HCT116 (cell line): ENCODE measurements at regions not wholly inside any gene's neighbourhood (a gene's known extent, or its start where the extent isn't known, plus 50 kb on each side); places are given as distances from the start of the nearest gene placed in this dataset.

Source experiments
- ATAC-seq: fragments of 200-7000 bp; cut with Tn5 transposase; 2 replicates; pipeline ENCODE4 v1.9.1; 2020; ENCODE audit warnings: mild to moderate bottlenecking, moderate library complexity
- BruUV-seq: library from RNA; stranded (reverse); fragments of 400-500 nt; replicated peaks from 2 replicates; lab custom pipeline; 2021; lab: Mats Ljungman, UMichigan
- CTCF ChIA-PET: fragments of 300-600 bp; sonication (Branson Sonifier 250); formaldehyde crosslinking; loops from one replicate; lab custom pipeline; 2021; ENCODE audit warnings: antibody characterized with exemption; lab: Charles Lee
- POLR2A ChIA-PET: fragments of 300-600, 350-600 bp; sonication (Branson Sonifier 250); formaldehyde crosslinking; loops from one replicate; lab custom pipeline; 2021; ENCODE audit warnings: antibody characterized with exemption; lab: Charles Lee
- RAD21 ChIA-PET, 2 experiments: fragments of 300-600 bp; sonication (Branson Sonifier 250); formaldehyde crosslinking; loops; one replicate each; lab custom pipeline; 2023; ENCODE audit warnings: low total read pairs in 2 of 2; ENCODE audit not compliant: uncharacterized antibody in 2 of 2, unreplicated experiment in 2 of 2, low non-redundant PET in 1 of 2; lab: Charles Lee
- DNase-seq: peaks from one replicate; pipeline ENCODE4 v3.0.0-alpha.2; 2010; ENCODE audit warnings: low read depth, low spot score
- H2AFZ ChIP-seq: fragments of 200-600 bp; shearing (Covaris generic), sonication (generic); 2 replicates; pipeline ENCODE4 v1.6.1; 2017; ENCODE audit warnings: low read depth, mixed run types, mixed read lengths, antibody characterized with exemption, low read length; ENCODE audit not compliant: poor library complexity, severe bottlenecking
- H3K27ac ChIP-seq: 2 replicates; pipeline ENCODE4 v1.5.1; 2012; ENCODE audit warnings: low read depth, low read length
- H3K27me3 ChIP-seq: fragments of 200-600 bp; sonication (generic); 2 replicates; pipeline ENCODE4 v1.6.1; 2016; ENCODE audit warnings: mixed run types, low read length, mixed read lengths; ENCODE audit not compliant: insufficient read depth
- H3K36me3 ChIP-seq, 2 experiments: fragments of 200-500 bp in 1 of 2; fragments of 200-600 bp in 1 of 2; sonication (Bioruptor generic) in 1 of 2; sonication (generic) in 1 of 2; 2 replicates each; pipeline versions ENCODE4 v1.5.1 to v1.6.1; 2014 to 2016; ENCODE audit warnings: low read length in 2 of 2, inconsistent platforms in 1 of 2, mixed read lengths in 1 of 2, mixed run types in 1 of 2; ENCODE audit not compliant: insufficient read depth in 2 of 2, control insufficient read depth in 1 of 2
- H3K4me1 ChIP-seq, 2 experiments: fragments of 200-600 bp in 1 of 2; sonication (generic) in 1 of 2; 2 replicates each; pipeline versions ENCODE4 v1.5.1 to v1.6.1; 2012 to 2017; ENCODE audit warnings: low read length in 2 of 2, inconsistent platforms in 1 of 2, mild to moderate bottlenecking in 1 of 2, mixed read lengths in 1 of 2, mixed run types in 1 of 2, moderate library complexity in 1 of 2; ENCODE audit not compliant: insufficient read depth in 2 of 2, control insufficient read depth in 1 of 2
- H3K4me2 ChIP-seq: fragments of 200-600 bp; sonication (generic); 2 replicates; pipeline ENCODE4 v1.6.1; 2017; ENCODE audit warnings: mixed run types, low read length, mixed read lengths
- H3K4me3 ChIP-seq, 2 experiments: fragments of 200-600 bp in 1 of 2; sonication (generic) in 1 of 2; replicated peaks in 1 of 2; 2 replicates each; pipeline ENCODE4 v1.5.1; 2011 to 2016; ENCODE audit warnings: low read length in 2 of 2, control low read depth in 1 of 2, low read depth in 1 of 2, mild to moderate bottlenecking in 1 of 2, mixed read lengths in 1 of 2, mixed run types in 1 of 2
- H3K79me2 ChIP-seq: fragments of 200-600 bp; sonication (generic); 2 replicates; pipeline ENCODE4 v1.6.1; 2017; ENCODE audit warnings: mild to moderate bottlenecking, mixed run types, low read length, moderate library complexity, mixed read lengths; ENCODE audit not compliant: insufficient read depth
- H3K9ac ChIP-seq: fragments of 200-600 bp; sonication (generic); 2 replicates; pipeline ENCODE4 v1.6.1; 2016; ENCODE audit warnings: low read length, mixed read lengths
- H3K9me2 ChIP-seq: fragments of 200-600 bp; sonication (generic), shearing (Covaris generic); 2 replicates; pipeline ENCODE4 v1.6.1; 2017; ENCODE audit warnings: mixed run types, mild to moderate bottlenecking, moderate library complexity; ENCODE audit not compliant: insufficient read depth
- H3K9me3 ChIP-seq, 2 experiments: fragments of 200-500 bp in 1 of 2; fragments of 200-600 bp in 1 of 2; sonication (Bioruptor generic) in 1 of 2; sonication (generic) in 1 of 2; 2 replicates each; pipeline ENCODE4 v1.6.1; 2014 to 2017; ENCODE audit warnings: low read length in 2 of 2, mixed read lengths in 2 of 2, inconsistent platforms in 1 of 2, low read depth in 1 of 2, mild to moderate bottlenecking in 1 of 2, mixed run types in 1 of 2, moderate library complexity in 1 of 2; ENCODE audit not compliant: control insufficient read depth in 1 of 2, insufficient read depth in 1 of 2
- H4K20me1 ChIP-seq: fragments of 200-600 bp; sonication (generic), shearing (Covaris generic); 2 replicates; pipeline ENCODE4 v1.6.1; 2017; ENCODE audit warnings: mixed run types, mild to moderate bottlenecking, moderate library complexity; ENCODE audit not compliant: insufficient read depth
- ATF3 ChIP-seq: IDR thresholded peaks from 2 replicates; pipeline ENCODE4 v1.6.1; 2012
- EZH2phosphoT487 ChIP-seq: fragments of 200-600 bp; IDR thresholded peaks from 2 replicates; pipeline ENCODE4 v1.6.1; 2018; ENCODE audit warnings: antibody characterized with exemption, borderline replicate concordance
- FOSL1 ChIP-seq: IDR thresholded peaks from 2 replicates; pipeline ENCODE4 v1.6.1; 2012; ENCODE audit warnings: low read depth
- MAX ChIP-seq: IDR thresholded peaks from 2 replicates; pipeline ENCODE4 v1.6.1; 2012
- ZBTB33 ChIP-seq: IDR thresholded peaks from 2 replicates; pipeline ENCODE4 v1.6.1; 2011; ENCODE audit warnings: mild to moderate bottlenecking, low read length, moderate library complexity; ENCODE audit not compliant: insufficient replicate concordance; ENCODE audit errors: extremely low read depth
- ZNF274 ChIP-seq: fragments of 200-500 bp; sonication (Bioruptor generic); IDR thresholded peaks from 2 replicates; pipeline ENCODE4 v1.6.1; 2014; ENCODE audit warnings: mild to moderate bottlenecking, low read depth, low read length, inconsistent platforms
- intact Hi-C: fragments of 100-400 bp; cut with micrococcal nuclease; formaldehyde crosslinking; loops from 2 replicates; pipeline ENCODE4 v1.10.0; 2022

- TF ChIP-seq MAX (no peak), ZBTB33 (no peak), ZNF274 (no peak), ATF3 (no peak), EZH2phosphoT487 (no peak)
Observed at GRCh38 chr18:28366676-28367075, 189.7 kb upstream of the CDH2 start (continued).

- ChIA-PET POLR2A (no interaction called here), RAD21 (no interaction called here), CTCF (no interaction called here)
- H3K4me3 ChIP-seq: no peak overlapping the region
- H3K36me3 ChIP-seq: no peaks in the 10 kb centered on the region
- no peaks in the 10 kb centered on the region for H3K79me2 ChIP-seq
- H3K4me1 ChIP-seq: peaks cover 0 to 3% of the 10 kb centered on the region in 2 experiments; a peak in 1 of 4 replicates
- no peaks in the 10 kb centered on the region for H3K9me2 ChIP-seq
- no peaks in the 10 kb centered on the region for H3K27me3 ChIP-seq
- no peak overlapping the region for H3K9ac ChIP-seq
- H3K27ac ChIP-seq: no peak overlapping the region
- ATAC-seq (no peak), DNase-seq (no peak)
- intact Hi-C loops: no loop called here
- no peak overlapping the region for H3K4me2 ChIP-seq
- no peaks in the 10 kb centered on the region for H3K9me3 ChIP-seq
- BruUV-seq: no TSS peak
- no peak for TF ChIP-seq FOSL1
- TF ChIP-seq, all 23 proteins: peak for 0
- no peak overlapping the region for H2AFZ ChIP-seq
- H4K20me1 ChIP-seq: no peaks in the 10 kb centered on the region
Observed at GRCh38 chr18:28365411-28365831, 188.5 kb upstream of the CDH2 start.
